GM21786 (cell line): ENCODE measurements at regions not wholly inside any gene's neighbourhood (a gene's known extent, or its start where the extent isn't known, plus 50 kb on each side); places are given as distances from the start of the nearest gene placed in this dataset.
"Not testable (repeated sequence)": the region's sequence is repeated elsewhere in the genome, so short reads cannot be mapped to it uniquely, and the experiment has no call there.

Experiments used
- ATAC-seq: cut with Tn5 transposase; IDR thresholded peaks from one replicate; pipeline ENCODE4 v1.9.1; 2021; ENCODE audit not compliant: unreplicated experiment

DNA sequence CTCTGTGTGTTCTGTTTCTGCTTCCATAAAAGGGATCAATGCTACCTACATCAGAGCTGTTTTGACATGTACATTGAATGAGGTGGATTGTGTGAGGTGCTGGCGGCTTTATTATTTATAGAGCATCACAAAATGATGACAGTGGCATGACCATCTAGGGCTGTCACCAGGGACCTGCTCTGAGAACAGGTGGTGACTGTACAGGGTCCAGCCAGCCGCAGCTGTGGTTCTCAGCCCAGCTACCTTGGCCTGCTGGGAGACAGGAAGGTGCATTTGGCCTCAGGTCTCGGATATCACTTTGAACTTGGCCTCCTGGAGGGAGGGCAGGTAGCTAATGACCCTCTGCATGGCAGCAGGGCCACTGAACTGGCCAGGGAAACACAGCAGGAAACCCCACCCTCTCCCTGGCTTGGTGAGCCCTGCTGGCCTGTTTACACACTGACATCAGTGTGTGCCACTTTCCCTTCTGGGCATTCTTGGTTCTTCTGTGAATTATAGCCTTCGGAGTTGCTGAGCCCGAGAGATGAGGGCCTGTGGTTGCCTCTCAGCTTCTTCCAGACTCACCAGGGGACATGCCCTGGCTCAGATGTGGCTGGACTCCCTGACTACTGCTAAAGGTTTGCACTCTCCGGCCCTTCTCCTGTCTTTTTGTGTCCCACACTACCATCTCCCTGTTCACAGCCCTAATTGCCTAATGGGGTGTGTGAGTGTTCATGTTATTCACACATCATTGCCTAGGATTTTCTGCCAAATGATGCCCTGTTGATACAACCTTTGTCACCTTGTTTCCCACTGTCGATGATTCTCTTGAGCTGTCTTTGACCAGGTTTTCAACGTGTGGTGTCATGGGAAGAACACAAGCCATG lies 109.2 kb upstream of the RAB12 start:
- ATAC-seq = no peak

DNA sequence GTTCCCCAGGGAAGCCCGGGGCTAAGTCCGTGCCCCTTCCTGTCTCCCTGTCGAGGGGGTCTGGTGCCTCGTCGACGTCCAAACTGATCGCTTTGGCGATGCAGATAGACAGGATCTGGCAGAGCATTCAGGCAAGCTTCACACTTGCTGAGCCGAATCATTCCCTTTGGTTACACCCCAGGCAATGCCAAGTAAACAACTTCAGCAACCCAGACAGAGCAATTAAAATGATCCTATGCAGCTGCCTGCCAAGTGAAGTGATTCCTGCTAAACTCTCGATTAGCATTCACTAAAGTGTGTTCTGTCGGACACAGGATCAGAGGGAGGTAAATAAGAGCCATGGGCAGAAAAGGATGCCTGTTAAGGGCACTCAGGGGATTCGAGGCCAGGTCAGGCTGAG lies 108.2 kb upstream of the RAB12 start:
- no peak for ATAC-seq

DNA sequence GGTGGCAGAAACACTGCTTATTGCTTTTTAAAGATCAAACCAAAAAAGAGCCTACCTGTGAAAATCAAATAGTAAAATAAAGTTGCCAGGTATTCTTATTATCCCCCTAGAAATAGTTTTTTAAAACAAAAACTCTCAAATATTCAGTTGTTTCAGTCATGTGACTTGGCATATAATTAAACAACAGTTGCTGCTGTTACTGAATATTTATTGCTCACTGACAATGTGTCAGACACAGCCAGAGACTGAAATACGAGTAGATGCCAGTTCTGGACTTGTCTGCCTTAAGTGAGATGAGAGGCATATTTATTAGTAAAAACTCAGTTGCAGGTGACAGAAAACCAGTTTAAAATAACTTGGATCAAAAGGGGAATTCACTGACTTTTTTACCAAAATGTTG lies 106.0 kb upstream of the RAB12 start:
- ATAC-seq = no peak

DNA sequence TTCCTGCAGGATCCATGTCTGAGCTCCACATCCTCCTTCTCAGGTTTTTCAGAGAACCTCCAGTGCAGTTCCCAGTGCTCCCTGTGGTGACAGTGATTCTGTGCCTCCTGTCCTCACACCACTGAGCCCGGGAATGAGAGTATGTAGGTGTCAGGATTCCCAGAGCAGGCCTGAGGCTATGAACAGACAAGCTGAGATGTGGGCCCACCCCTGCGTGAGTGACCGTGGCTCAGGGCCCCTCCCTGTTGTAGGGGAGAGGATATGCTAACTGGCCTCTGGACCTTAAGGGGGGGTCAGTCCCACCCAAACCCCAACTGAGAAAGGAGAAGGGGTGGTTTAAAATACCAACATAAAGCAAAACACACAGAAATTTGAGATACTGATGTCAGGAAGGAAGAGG lies 104.8 kb upstream of the RAB12 start:
- no peak for ATAC-seq

DNA sequence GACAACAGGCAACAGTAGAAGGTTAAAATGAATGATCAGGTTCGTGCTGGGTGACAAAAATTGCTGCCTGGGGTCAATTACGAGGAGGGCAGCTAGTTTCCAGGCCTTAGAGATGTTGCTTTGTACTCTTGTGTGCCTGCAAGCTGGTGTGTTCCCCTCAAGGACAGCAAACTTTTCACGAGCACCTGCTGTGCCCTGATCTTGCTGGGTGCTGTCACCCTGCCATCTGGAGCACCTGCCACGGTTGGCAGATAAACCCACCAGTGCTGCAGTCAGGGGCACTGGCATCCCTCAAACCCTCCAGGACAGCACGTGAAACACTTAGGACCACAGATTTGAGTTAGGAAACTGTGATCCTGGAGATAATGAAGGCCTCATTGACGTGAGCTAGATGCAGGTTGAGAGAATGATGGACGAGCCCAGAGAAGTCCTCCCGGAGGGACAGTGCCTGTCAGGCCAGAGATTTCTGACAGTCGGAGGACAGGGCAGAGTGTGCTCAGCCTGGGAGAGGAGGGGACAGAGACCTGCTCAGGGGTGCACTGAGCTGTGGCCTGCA lies 104.3 kb upstream of the RAB12 start:
- ATAC-seq = no peak

DNA sequence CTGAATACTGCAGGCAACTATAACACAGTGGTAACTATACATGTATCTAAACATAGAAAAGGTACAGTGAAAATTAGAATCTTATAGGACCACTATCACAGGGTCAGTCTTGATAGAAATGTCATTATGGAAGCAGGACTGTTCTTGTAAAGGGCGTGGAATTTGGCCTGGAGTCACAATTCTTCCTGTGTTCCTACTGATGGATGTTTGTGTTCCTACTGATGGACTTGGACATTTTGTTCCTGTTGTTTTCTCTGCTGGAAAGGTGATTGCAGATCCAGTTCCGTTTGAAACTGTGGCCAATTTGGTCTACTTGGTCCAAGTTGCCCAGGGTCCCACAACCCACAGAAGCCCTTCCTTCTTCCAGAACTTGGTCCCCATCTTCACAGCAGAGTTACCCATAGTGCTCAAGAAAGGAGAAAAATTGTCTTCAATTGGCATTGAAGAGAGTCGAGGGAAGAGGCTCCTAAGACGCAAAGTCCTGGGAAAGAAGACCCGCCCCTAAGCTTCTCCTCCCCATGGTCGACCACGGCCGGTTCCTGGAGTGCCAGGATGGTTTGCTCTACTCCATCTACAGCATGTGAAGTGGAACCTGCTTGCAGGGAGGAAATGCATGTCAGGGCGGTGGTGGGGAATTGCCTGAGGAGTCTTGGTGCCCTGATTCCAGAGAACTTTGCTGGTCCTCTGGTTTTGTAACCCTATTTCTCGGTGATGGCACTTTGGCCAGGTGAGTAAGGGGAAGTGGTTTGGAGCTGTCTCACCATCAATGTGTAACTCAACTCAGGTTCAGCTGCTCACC lies 102.8 kb upstream of the RAB12 start:
- ATAC-seq = no peak

DNA sequence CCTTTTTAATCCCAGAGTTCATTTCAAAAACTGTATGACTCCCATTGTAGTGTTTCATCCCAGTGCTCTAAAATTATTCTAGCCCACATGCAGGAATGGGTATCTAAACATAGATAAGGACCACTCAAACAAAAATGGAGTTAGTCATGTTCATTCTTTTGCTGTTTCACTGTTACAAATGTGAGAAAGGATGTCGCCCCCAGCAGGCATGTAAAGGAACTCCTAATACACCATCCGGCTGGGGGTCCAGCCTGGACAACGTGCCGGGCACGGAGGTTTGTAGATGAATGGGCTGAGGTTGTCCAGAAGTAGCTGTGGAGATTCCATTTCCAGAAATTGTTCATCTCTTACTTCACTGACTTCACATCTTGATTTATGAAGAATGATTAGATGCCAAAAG lies 101.9 kb upstream of the RAB12 start:
- no peak for ATAC-seq

DNA sequence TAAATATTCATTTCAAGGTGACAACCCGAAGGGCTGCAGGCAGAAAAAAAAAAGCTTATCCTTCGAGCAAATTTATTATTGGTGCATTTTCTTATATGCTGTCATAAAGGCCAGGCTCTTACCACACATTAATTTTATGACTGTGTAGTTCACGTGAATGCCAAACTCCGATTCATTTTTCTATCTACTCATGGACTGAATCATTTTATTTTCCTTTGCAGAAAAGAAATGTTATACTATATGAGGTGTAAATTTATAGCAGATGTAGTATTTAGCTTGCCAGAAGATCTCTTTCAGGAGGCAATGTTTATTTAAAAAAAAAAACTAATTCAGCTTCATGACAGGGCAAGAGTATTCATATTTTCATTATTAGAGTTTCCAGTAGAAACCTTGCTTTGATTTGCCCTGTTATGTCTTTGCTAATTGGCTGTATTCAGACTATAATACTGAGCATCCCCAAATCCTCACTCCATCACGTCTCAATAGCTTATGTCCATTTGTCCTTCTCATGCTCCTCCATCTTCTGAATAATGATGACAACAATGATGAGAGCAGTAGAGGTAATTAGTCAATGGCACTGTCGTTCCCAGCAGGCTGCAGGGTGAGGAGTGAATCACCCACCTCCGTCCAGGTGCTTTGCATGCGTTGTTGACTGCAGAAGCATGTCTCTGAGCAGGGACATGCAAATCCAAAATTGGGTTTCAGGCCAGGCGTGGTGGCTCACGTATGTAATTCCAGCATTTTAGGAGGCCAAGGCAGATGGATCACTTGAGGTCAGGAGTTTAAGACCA lies 101.1 kb upstream of the RAB12 start:
- no peak for ATAC-seq

DNA sequence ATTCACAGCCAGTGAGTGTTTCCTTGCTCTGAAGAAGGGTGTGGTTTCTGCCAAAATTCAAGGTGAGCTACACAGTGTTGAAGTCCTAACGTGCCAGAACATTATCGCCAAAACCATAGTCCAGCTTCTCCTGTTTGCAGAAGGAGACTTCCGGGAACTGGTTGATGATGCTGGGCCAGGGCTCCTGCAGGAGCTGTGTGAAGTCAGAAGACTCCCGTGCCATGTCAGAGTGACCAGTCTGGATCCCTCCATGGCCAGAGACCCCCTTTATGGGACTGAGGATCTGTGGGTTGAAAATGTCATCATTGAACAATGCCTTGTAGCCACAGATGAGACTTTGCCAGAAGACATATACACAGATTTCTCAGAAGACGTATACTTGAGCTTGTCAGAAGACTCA lies 96.0 kb upstream of the RAB12 start:
- ATAC-seq = no peak

DNA sequence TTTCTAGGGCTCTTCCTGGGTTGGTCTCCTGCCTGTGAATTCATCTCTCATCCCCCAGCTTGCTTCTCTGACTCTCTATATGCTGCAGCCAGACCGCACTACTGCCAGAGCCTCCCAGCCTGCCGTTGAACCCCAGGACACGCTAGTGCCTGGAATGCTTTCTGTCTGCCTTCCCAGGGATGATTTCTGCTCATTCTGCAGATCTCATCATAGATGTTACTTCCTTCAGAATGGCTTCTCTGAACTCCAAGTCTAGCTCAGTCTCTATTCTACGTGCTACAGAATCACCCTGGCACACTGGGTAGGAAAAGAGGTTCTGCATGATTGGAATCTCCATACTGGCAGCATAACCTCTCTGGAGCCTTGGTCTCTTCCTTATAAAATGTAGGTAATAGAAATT lies 94.8 kb upstream of the RAB12 start:
- no peak for ATAC-seq

DNA sequence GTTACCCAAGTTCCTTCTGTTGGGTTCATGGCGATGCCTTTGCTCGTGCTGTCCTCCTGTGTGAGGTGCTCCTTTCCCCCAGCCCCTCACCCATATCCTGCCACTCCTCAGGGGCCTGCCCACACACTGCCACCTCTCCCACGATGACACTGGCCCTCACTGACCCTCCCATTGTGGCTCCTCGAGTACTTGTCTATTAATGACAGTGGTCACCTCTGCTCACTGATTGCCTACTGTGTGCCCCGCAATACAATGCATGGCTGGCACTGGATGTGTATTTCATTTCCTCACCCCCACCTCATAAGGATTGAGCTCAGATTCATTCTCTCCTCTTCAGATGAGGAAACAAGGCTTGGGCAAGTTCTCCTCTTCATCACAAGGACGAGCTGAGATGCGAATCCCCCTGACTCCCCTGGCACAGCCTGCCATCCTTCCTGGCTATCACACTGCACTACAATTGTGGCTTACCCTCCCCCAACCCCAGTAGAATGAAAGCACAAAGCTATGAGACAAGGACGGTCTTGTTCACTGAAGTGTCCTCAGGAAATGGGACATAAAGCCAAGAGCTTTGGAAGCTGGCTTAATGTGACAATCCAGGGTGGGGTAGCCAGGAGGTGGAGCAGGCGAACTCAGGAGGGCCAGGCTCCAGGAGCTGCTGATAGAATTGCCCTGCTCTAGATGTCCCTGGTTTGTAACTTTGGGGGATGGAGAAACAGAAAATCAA lies 93.9 kb upstream of the RAB12 start:
- no peak for ATAC-seq

DNA sequence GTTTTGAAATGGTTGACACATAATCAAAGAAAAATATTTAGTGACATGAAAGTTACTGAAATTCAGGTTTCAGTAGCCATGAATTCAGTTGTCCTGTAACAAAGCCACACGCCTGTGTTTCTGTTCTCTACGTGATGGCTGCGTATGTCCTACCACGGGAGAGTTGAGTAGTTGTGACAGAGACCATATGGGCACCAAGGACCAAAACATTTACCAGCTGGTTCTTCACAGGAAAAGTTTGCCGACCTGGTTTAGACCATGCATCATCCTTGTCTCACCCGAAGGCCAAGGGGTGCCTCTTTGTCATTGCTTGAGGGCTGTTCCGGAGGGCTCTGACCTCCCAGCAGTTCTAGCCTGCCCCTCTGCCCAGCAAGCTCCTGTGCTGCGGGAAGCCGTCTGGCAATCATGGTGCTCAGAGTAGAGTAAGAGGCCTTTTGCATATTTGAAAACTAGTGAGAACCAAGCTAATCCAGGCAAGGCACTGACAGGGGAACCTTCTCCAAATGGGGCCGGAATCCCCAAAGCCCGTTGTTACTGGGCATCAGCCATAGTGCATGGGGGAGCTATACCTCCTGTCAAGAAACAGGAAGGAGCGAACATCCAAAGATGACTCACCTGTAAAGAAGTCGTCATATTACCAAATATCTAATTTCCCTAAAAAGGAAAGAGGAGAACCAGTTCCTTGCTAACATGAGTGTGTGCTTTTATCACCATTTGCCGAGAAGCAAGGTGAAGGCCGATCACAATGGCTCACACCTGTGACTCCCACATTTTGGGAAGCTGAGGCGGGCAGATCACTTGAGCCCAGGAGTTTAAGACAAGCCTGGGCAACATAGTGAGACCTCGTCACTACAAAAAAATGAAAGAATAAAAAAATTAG lies 92.6 kb upstream of the RAB12 start:
- ATAC-seq = no peak

DNA sequence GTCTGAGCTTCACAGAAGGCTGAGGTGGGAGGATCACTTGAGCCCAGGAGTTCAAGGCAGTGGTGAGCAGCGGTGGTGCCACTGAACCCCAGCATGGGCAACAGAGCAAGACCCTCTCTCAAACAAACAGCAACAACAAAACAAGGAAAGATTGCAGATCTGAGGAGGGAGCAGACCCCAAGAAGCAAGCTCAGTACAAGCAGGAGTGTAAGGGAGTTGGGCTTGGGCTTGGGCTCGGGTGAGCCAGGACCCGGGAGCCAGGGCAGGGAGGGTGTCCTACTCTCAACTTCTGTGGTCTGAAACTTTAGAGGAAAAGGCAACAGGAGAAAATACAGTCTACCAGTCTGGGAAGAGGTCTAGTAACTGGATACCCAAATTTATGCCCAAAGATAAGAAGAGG lies 92.0 kb upstream of the RAB12 start:
- no peak for ATAC-seq

DNA sequence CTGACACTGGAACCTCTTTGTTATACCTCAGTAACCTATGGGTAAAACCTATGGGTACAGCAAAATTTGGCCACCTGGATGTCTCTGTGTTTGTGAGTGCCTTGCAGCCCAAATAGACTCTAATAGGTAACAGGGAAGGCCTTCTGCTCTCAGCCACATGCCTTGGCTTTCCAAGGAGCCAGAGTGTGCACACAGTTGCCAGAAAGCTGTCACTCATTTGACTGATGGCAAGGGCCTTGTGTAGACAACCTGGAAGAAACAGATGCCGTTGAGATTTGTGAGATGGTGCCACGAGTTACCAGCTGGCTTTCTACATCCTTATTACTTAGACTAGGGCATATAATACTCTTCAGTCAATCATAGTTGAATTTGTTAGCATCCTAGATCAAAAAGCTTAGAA lies 90.1 kb upstream of the RAB12 start:
- ATAC-seq = no peak

DNA sequence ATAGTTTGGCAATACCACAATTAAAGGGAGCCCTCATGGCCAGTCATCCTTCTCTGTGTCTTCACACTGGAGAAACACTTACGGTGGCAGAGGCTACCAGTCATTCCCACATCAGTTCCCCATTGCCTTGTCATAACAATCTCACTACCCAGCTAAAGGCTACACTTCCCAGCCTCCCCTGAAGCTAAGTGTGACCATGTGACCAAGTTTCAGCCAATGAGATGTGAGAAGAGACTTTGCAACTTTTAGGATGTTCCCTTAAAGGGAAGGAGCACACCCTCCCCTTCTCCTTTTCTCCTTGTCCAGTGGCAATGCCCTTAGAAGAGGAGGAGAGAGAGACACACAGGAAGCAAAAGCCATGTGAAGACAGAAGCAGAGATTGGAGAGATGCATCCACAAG lies 89.0 kb upstream of the RAB12 start:
- no peak for ATAC-seq

DNA sequence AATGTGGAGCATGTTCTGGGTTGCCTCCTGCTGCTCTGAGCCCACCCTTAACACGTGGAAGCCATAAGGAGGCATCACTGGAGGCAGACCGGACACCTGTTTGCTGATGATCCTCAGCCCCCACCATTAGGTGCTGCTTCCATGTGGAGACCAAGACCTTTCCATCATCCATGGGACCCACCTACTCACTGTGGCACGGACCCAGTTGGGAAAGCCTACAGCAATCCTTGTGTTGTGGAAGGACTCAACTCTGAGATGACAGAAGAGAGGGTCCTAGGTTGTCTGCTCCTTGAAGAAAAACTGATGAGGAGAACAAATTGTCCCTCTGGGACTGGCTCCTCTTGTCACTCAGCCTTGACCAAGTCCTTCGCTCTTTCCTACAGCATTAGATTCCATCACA lies 86.5 kb upstream of the RAB12 start:
- no peak for ATAC-seq

DNA sequence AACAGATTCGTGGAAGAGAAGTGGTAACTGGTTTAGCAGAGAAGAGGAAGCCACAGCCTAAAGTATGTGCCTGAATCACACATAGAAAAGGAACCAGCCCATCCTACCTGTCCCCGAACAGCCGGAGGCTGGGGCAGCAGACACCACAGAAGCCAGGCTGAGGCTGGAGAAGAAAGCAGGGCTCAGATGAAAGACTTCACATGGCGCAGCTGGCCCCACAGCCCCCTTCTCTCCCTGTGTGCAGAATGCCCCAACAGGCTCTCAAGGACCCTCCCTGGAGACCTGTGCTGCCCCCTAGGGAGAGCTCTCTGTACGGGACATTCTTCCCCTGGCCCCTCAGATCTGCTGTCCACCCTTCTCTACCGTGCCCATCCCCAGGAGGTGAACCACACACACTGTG lies 83.5 kb upstream of the RAB12 start:
- no peak for ATAC-seq

DNA sequence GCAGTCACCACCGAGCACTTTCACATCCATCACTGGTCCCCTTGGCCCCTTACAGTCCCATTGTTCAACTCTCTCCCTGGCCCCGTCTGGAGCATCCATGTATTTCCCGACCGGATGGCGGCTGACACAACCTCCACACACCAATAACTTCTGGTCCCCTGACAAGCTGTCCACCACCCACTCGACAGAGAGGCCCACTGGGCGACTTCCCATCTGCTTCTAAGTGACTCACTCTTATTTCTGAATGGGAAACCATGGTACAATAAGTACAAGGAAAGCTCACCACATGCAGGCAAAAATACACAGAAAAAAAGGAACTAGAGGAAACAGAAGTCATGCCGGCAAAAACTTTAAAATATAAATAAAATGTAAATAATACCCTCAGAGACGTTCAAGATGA lies 82.9 kb upstream of the RAB12 start:
- no peak for ATAC-seq

DNA sequence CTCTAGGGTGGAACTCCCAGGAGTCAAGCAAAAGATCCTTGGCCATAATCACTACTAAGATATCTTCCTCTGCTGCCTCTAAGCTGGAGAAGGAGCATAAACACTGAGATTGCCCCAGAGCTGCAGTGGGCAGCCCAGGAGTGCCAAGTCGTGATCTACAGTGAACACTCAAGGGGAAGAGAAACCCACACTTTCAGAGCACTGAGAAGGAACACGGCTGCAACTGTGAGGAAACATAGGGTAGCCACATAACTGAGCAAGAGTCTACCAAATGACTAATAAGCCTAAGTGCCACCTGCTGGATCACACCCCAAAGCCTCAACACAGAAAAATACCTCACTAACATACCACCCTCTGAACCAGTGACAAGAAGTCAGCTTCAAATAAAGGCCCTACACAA lies 79.6 kb upstream of the RAB12 start:
- no peak for ATAC-seq

DNA sequence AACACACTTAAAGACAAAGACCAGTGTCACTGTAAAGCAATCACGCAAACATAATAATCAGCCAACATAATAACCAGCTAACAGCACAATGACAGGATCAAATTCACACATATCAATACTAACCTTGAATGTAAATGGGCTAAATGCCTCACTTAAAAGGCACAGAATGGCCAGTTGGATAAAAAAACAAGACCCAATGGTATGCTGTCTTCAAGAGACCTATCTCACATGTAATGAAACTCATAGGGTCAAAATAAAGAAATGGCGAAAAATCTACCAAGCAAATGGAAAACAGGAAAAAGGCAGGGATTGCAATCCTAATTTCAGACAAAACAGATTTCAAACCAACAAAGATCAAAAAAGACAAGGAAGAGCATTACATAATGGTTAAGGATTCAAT lies 78.2 kb upstream of the RAB12 start:
- not testable (repeated sequence) for ATAC-seq
